Activated CD4-positive, alpha-beta T cell treated with anti-CD3 and anti-CD28 coated beads for 48 hours (primary cell): ENCODE measurements at regions not wholly inside any gene's neighbourhood (a gene's known extent, or its start where the extent isn't known, plus 50 kb on each side); places are given as distances from the start of the nearest gene placed in this dataset.

Experiments
- DNase-seq: peaks from one replicate; pipeline ENCODE4 v3.0.0-alpha.2; 2020

DNA sequence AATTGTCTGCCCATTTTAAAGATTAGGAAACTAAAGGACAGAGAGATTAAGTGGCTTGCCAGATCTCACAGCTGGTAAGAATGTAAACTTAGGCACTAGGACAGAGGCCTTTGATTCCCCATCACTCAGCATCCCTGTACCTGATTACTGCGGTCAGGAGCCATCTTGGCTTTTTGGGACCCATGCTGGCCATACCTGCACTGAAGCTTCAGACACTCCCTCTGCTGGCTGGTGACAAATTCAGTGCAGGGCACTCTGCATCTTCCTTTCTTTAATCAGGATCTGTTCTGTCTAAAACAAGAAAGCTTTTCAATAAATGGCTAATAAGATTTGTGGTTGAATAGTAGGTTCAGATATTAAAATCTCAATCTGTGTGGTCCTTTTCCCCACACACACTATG lies 215.5 kb upstream of the RORB start:
- DNase-seq: peak; percentile 7

DNA sequence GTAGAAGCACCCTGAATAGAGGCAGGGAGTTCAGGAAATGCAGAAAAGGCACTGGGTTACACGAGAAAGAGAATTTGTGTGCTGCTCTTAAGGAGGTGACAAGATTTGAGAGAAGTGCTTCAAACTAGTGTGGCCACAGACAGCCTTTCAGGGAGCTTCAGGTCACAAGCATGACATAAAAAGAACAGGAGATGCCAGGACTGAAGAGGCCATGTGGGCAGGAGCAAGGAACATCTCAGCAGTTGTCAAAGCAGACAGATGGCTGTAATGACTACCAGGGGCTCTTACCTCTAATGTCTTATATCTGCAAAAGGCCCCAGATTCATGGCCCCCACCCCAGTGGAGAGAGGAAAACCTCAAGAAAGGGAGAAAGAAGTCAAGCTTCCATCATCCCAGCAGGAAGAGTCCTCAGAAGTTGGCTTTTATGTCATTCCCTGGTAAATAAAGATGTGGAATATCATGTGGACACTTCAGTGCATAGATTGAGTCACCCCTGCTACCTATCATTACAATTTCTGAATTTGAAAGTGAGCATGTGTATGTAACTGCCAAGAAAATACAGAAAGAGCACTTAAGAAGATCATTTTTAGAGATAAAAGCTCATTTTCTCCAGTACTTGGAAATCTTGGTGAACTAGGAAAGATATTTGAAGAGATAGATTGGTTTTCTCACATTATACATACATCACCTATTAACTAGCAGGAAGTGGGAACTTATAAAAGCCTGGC lies 214.4 kb upstream of the RORB start:
- no peak for DNase-seq

DNA sequence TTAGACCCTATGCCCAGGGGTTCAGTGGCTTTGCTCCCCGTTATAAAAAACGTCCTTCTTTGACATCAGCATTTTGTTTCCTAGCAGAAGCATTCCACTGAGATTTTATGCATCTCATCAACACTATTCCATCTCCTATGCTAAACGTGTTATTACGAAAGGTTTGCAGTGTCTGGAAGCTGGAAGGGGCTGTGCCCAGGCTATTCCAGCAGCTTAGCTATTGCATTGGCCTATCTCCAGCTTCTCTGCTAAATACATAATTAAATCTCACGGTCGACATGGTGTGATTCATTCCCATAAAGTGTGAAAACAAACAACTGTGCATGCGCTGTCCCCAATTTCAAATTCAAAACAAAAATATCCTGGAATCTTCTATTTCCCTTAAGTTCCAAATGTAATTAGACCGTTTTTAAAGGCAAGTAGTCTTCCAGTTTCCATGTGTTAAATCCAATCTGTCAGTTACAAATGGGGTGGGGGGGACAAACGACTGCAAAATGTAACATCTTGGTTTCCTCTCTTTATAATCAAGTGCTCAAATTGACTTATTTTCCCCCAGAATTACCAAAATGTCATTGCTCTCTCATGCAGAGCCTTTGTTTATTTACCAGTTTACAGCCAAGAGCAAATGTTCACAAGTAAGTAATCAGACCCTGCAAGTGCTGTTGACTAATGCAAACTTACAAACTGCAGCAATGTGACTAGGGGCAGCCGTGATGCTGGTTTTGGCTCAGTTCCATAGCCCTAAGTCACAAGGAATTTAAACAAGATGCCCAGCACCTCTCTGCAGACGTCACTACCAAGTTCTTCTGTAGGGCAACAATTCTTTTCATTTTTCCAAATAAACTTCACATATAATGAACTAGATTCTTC lies 212.3 kb upstream of the RORB start:
- no peak for DNase-seq

DNA sequence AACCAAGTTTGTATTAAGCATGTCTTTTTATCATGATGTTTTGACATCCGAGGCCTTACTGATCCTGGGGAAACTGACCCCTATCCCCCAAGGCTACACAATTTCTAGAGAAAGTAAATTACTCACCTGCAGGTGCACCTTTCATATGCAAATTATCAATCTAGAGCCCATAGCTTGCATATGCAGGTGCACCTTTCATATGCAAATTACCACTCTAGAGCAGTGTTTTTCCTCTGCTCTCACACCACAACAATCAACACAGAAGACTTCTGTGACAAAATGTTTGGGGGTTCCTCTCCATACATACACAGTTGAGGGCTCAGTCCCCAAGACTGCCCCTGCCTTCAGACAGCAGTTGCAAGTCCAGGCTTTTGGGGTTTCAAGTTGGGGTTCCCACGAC lies 203.7 kb upstream of the RORB start:
- no peak for DNase-seq

DNA sequence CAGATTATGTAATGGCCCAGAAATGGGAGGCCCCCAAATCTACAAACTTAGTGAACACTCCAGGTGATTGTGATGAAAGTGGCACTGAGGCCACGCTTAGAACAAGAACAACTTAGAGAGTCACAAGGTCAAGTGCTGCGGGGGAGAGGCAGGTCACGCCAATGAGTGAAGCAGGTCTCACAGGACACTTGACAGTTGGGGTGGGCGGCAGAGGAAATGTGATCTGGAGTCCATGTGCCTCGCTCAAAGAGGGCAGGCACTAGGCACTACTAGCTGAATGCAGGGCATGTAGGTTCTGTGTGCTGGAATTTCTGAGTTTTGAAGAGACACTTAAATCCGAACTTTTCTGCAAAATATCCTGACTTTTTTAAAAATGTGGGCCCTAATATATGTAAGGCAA lies 193.2 kb upstream of the RORB start:
- DNase-seq: no peak

DNA sequence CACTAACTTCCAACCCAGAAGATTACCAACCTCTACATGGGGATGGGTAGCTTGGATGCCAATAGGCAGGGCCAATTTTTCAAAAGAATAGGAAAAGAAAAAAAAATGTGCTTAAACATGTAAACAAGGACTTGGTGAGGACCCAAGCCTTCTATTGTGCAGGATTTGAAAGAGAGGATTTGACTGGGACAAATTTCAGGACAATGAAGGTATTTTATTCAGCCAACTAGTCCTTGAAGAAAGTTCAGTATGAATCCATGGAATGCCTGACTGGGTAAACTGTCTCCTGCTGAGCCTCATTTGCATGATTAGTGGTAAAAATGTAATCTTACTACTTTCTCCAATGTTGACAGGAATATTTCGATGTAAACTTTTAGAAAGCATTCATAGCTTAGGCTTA lies 192.5 kb upstream of the RORB start:
- no peak for DNase-seq

DNA sequence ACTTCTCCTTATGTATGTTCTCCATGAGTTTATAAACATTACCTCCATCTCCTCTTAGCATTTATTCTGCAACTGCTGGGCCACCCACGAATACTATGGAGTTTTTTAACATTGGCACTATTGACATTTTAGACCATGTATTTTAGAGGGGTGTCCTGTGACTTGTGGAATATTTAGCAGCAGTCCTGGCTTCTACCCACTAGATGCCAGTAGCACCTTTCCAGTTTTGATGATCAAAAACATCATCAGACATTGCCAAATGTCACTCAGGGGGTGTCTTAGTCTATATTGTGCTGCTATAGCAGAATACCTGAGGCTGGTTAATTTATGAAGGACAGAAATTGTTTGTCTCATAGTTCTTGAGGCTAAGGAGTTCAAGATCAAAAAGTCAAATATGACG lies 187.5 kb upstream of the RORB start:
- no peak for DNase-seq

DNA sequence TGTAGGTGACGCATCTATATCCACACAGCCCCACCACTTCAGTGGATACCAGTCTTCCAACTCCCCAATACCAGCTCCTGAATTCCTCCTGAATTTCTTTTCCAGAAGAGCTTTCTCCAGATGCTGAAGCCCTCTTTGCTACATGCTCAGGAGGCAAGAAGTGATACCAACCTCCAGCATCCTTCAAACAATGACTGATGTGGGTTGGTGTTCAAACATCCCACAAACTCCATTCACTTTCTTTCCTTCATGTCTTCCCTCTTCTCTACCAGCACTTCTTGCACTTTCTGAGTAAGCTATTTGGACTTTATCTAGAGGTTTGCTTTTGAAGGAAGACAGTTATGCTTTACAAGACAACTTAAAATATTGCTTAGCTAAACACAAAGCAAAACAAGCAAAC lies 179.9 kb upstream of the RORB start:
- DNase-seq: no peak

DNA sequence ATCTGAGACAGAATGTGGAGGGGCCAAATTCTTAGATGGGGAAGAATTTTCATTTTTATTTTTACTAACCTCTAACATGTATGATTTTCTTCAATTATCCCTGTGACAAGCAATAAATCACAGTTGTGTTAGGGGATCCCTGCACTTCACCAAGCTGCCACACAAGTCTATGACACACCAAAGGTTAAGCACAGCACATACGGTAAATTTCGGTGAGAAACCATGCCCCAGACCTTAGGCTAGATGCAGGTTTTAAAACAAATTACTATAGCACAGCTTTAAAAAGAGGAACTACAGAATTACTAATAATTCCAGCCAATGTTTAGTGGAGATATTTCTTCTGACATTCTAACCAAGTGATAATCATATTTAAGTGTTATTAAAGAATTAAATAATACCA lies 175.7 kb upstream of the RORB start:
- no peak for DNase-seq

DNA sequence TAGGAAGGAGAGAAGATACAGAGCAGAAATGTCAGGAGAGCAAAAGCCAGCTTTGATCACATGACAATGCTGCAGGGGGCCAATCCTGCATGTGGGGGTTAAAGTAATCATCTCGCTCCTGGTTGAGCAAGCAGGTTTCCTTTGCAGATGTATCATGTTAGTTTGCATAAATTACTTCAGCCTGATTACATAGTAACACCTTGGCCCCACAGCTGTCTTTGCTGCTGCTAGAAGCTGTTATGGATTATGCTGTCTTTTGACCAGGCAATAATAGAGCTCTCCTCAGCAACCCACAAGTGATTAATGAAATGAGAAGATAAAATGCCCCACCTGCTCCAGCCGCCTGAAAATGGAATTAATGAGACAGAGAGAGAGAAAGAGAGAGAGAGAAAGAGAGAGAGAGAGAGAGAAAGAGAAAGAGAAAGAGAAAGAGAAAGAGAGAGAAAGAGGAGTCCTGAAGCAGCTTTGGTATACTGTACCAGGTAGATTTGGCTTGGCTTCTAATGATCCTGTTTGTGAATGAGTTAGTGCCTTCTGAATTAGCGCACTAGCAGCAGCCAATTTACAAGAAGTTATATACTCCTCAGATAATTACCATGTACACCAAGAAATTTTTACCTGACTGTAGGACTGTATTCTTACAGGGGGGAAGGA lies 174.3 kb upstream of the RORB start:
- no peak for DNase-seq

DNA sequence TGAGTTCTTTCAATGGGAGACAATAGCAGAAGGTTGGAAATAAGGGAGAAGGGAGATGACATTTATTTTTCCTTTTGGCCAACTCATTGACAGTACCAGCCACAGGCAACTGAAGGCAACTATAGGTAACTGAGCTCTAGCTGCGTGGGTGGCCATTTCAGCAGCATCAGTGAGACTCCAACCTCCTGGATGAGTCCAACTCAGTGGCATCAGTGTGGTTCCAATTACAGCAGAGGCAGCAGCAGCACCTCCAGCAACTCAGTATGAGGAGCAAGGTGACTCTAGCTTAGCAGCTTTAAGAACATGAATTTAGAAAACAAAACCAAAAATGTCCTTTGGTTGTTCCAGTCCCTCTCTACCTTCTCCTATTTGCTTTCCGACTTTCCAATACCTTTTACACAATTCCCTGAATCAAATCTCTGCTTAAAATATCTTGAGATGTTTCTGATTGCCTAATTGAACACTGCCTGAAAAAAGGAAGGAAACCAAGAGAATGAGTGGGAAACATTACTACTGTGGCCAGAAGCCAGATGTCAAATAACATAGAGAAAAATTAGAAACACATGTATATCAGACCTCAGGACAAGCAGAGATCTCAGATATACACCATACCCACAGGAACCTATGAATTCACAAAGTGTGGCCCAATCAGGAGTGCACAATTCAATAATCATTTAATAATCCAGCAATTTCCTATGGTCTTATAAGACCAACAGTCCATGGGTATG lies 166.5 kb upstream of the RORB start:
- no peak for DNase-seq

DNA sequence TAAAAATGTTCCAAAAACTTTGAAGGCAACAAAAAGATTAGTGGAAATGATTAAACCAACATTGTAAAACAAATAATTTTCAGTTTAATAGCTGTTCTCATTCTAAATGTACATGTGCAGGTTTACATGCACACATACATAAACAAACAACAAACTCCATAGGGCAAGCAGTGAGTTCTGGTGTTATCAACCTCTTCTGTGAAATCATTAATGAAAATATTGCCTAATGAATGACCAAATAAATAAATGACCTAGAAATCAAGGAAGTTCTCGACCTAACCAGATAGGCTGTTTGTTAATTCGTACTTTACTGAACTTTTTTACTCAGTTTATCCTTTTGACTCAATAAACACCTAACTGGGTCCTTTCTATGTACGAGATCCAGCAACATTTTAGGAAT lies 165.5 kb upstream of the RORB start:
- DNase-seq: no peak

DNA sequence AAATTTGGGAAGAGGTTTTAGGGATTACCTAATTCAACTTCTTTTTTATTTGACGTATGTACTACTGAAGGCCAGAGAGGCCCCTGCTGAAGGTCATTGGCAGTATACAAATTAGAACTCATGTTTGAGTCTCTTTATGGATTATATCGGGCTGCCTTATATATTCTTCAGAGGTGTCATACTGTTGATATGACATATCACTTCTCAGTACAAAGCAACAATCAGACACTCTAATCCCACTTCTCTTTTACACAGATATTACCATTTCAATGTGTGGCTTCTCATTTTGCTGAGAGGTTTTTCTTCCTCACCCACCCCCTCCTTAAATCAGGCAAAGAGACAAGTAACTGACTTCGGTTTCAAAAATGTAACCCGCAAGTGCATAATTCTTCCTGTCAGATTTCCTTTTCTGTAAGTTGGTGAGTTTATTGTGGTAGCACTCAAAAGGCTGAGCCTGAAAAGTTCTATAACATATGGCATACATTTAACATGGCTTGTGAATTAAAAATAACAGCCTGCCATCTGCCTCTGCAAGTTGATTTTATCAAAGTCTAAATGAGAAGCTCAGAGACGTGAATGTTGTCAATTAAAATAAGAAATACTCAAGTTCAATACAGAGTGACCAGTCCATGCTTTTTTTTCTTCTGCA lies 163.6 kb upstream of the RORB start:
- no peak for DNase-seq

DNA sequence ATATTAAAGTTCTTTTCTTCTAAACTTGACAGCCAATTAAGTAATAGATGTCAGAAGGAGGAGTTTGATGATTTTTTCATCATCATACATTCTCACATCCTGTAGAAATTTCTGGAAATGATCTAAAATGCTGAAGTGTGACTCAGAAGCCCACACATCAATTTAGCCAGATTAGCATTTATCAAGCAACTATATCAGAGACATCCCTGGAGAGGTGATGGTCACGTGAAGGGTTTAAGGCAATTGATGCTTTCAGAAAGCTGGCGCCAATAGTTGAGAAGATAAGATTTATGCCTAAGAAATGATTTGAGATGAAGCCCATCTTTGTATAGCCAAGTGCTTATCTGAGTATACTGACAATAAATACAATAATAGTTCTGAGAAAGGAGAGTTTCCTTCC lies 162.9 kb upstream of the RORB start:
- no peak for DNase-seq

DNA sequence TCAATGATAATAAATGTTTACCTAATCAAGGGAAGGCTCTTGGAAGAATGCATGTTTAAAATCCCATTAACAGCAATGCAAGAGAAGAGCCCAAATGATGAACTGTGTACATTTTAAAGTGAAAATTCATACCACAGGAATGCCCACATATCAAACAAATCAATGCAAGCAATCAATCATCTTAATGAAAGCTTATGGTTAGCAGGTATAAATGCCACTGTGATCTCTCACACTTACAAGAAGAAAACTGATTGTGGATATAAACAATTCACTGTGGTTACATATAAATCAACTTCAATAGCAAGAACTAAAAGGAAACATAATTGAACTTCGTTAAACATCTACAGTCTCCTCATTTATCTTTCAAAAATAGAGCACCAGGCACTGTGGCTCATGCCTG lies 161.0 kb upstream of the RORB start:
- DNase-seq: no peak

DNA sequence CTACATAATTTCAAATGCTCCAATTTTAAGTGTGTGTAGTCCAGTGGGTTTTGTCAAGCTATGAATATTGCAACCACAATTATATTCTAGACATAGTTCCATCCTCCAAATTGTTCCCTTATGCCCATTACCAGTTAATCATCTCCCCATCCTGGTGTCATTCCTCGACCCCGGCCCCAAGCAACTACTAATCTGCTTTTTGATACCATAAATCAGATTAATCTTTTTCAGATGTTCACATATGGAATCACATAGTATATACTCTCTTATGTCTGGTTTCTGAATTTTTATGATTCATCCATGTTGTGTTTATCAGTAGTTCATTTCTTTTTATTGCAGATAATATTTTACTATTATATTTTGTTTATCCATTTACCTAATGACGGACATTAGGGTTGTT lies 148.4 kb upstream of the RORB start:
- DNase-seq: no peak

DNA sequence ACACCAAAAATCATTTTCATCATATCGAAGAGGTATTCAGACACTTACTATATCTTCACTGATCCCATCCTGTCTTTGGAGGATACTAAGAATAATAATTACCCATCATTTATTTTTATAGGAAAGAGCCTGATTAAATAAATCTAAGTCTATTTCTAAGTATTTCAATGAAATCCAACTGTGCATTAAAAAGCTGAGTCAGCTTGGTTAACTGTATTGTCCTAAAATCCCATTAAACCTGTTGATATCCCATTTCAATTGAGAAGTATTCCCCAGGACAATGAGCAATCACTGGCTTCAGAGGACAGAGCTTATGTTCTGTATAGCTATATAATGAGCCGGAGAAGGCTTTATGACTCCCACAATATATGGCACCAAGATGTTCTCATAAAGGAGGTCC lies 142.0 kb upstream of the RORB start:
- DNase-seq: no peak

DNA sequence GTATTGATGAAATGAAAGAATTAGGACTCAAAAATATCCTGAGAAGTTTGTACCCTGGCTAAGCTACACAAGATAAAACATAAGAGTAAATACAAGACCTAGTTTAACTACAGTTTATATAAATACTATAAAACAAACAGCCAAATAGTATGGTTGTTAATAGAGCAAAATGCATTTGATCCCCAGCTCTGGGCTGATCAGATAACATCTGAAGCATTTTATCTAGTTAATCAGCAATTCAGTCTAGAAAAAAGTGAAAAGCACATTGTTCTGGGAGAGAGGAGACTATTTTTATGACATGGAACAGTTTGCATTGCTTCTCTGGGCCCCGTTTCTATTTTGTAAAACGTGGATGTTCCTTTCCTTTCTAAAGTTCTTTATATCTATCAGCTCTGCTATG lies 139.6 kb upstream of the RORB start:
- no peak for DNase-seq

DNA sequence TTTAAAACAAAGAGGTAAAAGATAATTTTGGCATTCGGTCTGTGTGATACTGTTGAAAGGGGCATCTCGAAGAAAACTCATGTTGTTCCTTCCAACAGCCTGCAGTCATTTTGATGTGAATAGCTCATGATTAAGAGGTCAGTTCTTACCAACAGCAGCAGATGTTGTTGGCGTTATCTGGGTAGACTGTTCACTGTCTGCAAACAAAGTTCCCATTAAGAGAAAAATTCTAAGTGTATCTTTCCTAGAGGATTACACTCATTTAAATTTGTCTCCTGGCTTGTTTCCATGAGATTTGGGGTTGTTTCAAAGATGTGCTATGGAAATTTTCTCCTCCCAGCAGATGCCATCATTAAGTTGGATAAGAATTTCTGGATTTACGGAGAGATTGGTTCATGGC lies 138.2 kb upstream of the RORB start:
- no peak for DNase-seq

DNA sequence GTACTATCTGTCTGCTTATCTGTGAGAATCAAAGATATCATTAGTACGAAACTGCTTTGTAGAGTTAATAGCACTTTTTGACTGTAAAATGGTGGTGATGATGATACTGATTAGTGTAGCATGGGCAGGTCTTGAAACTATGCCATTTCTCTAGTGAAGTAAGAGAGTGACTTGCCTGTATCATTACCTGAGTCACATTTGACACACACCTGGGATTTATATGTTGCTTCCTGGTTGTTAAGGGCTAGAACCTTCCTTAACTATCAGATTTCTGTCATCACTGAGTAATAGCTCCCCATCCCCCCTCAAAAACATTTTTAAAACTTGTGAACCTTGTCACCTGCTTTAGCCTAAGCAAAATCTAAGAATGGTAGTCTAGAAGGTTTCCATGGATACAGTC lies 135.6 kb upstream of the RORB start:
- no peak for DNase-seq

DNA sequence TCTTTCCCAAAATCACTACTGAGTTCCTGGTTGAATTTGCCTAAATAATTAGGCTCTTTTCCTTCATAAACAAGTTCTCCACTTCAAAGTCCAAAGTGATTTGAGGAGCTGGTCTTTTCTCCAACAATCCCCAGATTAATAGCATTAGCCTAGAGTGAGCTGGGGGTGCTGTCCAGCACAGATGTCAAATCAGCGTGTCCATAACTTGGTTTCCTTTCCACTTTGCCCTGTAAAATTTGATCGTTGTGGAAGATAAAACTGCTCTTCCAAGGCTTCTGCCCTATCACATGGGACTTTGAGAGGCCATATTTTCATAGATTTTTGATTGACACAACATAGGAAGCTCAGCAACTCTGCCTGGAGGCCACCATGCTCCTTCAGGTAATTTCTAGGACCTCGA lies 134.7 kb upstream of the RORB start:
- no peak for DNase-seq

DNA sequence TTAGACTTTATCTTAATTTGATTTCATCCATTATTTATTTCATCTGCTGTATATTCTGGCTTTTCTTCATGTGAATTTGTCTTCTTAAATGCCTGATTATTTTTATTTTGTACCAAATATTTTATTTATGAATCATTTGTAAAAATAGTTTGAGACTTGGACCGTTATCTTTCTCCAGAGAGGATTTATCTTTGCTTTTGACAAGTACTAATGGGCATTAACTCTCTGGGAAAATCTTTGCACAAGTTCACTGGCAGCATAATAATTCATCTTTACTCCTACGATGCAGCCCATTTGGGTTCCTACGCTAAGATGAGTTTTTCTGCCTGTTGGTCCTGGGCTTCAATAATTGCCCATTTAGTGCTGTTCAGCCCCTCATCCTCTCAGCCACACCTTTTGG lies 131.0 kb upstream of the RORB start:
- DNase-seq: no peak

DNA sequence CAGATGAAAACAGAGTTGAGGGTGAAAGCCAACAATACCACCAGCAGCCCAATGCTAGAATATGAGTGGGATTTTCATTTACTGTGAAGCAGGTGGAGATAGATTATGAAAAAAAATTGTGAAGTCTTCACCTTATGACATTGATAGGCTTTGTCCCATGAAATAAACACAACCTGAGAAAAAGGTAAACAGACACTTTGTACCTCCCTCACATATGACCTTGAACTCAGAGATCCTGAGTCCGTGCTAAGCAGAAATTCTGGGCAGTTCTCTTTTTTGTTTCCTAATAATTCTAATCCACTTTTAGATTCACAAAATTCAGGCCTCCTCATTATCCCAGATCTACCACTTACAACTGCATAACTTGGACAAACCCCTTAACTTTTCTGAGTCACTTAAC lies 127.3 kb upstream of the RORB start:
- DNase-seq: no peak
